Vagina (tissue), 2 donors: ENCODE measurements at regions not wholly inside any gene's neighbourhood (a gene's known extent, or its start where the extent isn't known, plus 50 kb on each side); places are given as distances from the start of the nearest gene placed in this dataset.

Experiments used
- CTCF ChIP-seq, 3 experiments: fragments of 450-650 bp in 2 of 3; fragments of 200-600 bp in 1 of 3; sonication (generic) in 1 of 3; IDR thresholded peaks; one replicate each; pipeline ENCODE4 v1.5.1; 2017 to 2019; ENCODE audit warnings: antibody characterized with exemption in 3 of 3, mild to moderate bottlenecking in 2 of 3, moderate library complexity in 2 of 3
- POLR2A ChIP-seq, 2 donors: fragments of 450-650 bp; IDR thresholded peaks; one replicate each; pipeline ENCODE4 v1.6.1; 2017; ENCODE audit warnings: antibody characterized with exemption in 2 of 2, mild to moderate bottlenecking in 2 of 2, moderate library complexity in 2 of 2

GRCh38 chr5:166582416-166582815, 1709.0 kb upstream of the WWC1 start:
- TF ChIP-seq CTCF (IDR thresholded peaks at IDR 0.05), result no peak
- TF ChIP-seq POLR2A (IDR thresholded peaks at IDR 0.05), result no peak
